Astrocyte of the spinal cord (primary cell): ENCODE measurements at regions not wholly inside any gene's neighbourhood (a gene's known extent, or its start where the extent isn't known, plus 50 kb on each side); places are given as distances from the start of the nearest gene placed in this dataset.

Experiments used
- DNase-seq: peaks from one replicate; pipeline ENCODE4 v3.0.0; 2011; ENCODE audit warnings: low read depth, low spot score
- H3K4me3 ChIP-seq: 2 replicates; pipeline ENCODE4 v1.5.1; 2011; ENCODE audit warnings: low read depth, mild to moderate bottlenecking, low read length, moderate library complexity
- in situ Hi-C: cut with HindIII; loops from 2 replicates; pipeline ENCODE4 v1.10.0; 2017; ENCODE audit warnings: low sequenced_read_pairs
- TF ChIP-seq, protein P1 (sequence below): IDR thresholded peaks from 2 replicates; pipeline ENCODE4 v1.5.1; 2012; ENCODE audit warnings: low read depth, mild to moderate bottlenecking, low read length, inconsistent platforms

DNA sequence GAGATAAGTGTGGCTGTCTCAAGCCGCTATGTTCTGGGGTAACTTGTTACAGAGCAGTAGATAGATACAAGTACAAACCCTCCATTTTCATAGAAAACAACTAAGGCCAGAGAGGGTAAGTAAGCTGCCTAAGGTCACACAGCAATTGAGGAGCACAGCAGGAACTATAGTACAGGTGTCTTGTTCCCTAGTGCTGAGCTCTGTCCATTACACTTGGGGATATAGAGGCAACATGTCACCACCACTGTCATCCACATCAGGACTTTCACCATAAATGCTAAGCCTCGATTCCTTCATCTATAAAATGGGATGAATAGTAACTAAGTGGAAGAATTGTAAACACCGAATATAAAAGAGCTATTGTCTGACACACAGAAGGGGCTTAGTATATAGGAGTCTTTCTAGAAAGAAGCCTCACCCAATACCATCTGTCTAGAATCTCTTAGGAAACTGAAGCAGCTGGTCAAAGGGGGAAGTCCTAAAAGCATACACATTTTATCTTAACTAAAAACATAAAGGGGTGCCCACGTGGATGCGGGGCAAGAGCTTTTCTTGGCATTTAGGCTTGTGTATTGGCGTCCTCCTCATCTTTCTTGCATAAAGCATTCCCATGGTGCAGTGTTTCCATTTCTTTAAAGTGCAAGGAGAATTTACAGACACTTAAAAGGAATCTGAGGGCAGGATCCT lies 93.8 kb upstream of the ALX4 start:
- TF ChIP-seq, protein P1, sequence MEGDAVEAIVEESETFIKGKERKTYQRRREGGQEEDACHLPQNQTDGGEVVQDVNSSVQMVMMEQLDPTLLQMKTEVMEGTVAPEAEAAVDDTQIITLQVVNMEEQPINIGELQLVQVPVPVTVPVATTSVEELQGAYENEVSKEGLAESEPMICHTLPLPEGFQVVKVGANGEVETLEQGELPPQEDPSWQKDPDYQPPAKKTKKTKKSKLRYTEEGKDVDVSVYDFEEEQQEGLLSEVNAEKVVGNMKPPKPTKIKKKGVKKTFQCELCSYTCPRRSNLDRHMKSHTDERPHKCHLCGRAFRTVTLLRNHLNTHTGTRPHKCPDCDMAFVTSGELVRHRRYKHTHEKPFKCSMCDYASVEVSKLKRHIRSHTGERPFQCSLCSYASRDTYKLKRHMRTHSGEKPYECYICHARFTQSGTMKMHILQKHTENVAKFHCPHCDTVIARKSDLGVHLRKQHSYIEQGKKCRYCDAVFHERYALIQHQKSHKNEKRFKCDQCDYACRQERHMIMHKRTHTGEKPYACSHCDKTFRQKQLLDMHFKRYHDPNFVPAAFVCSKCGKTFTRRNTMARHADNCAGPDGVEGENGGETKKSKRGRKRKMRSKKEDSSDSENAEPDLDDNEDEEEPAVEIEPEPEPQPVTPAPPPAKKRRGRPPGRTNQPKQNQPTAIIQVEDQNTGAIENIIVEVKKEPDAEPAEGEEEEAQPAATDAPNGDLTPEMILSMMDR = no peak
- no peak for DNase-seq
- in situ Hi-C loops = no loop called here

DNA sequence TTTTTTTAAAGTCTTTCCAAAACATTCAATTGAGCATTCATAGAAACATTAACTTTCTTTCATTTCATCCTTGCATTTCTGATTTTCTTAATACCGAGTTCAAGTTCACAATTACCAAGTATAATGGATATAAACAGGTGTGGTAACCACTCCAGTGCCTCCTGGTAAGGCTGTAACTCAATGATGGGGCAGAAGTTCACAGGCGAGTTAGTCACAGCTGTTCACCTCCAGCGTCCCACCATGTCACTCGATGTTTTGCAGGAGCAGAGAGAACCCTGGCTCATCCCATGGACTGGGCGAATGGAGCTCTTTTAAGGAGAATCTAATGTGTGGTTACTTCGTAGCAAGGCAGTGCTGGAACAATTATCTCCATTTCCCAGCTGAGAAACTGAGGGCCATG lies 94.4 kb upstream of the ALX4 start:
- in situ Hi-C loops = no loop called here
- TF ChIP-seq, protein P1 = no peak
- no peak for DNase-seq
- no peak overlapping the region for H3K4me3 ChIP-seq

More for the DNA sequence above, 93.8 kb upstream of the ALX4 start:
- no peak overlapping the region for H3K4me3 ChIP-seq

DNA sequence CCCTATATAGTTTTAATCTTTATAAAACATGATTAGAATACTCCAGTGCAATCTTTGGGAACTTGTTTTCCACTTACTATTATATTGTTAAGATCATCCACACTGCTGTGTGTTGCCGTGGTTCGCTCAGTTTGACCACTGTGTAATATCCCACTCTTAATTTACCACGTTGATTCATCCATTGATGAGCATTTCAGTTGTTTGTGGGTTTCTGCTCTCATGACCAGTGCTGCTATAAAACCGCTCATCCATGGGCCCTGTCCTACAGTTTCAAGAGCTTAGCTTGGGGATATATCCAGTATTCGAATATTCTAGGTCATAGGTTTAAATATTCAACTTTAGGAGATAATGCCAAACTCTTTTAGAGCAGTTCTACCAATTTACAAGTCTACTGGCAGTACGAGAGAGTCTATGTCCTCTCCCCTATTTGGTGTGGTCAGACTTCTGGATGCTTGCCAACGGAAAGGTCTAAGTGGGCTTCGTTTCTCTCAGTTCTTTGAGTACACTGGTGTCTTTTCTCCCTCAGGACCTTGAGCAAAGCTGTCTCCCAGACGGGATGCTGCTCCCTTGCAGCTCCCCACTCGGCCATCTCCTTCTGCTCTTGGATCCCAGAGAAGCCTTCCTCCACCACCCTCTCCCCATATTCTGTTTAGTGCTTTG lies 94.9 kb upstream of the ALX4 start:
- no peak for DNase-seq
- H3K4me3 ChIP-seq = no peak overlapping the region
- in situ Hi-C loops = no loop called here
- TF ChIP-seq, protein P1 = no peak

DNA sequence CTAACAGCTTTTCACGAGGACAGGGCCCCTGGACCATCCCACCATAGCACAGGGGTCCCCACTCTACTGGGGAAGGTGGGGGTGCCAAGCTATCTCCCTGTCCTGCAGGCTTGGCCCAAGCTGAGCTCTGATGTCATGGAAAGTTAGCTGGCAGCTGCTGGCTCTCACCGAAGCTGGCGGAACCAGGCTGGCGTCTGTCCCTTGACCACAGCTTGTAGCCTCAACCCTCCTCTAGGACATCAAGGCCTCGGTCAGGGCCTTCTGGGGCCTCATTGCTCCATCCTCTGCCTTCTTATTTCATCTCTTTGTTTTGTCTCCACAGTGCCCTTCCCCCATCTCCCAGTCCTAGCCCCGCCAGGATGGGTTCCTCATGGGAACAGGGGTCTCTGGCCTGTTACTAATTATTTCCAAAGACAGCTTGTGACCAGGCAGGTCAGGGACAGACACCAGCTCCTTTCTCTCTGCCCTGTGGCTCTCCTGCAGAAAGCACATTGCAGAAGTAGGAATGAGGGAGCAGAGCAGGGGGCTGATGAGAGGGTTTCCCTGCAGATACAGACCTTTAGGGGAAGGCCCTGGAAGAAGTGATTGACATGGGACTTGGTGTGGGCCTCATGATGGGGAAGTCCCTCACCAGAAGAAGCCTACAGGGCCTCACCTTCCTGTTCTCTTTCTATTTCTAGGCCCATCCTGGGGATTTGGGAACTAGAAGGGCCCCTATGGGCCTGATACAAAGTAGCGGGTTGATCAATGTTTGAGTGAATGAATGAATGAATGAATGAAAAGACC lies 97.5 kb upstream of the ALX4 start:
- H3K4me3 ChIP-seq = no peak overlapping the region
- no peak for DNase-seq
- in situ Hi-C loops = no loop called here
- TF ChIP-seq, protein P1 = no peak

DNA sequence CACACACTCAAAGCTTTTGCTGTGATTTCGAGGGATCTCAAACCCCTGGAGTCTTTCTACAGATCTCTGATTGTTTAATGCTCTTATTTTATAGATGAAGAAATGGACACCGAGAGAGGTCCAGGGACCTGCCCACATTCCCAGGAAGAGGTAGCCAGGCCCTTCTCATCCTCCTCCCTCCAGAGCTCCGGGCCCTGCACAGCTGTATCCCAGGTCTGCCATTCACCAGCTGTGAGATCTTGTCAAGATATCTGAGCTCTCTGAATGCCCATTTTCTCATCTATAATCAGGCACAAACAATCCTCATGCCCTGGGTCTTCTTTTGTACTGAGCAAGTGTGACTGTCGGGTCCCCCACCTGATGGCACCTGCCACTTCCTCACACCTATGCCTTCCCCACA lies 98.2 kb upstream of the ALX4 start:
- TF ChIP-seq, protein P1 = no peak
- H3K4me3 ChIP-seq = no peak overlapping the region
- DNase-seq = no peak
- in situ Hi-C loops = no loop called here

DNA sequence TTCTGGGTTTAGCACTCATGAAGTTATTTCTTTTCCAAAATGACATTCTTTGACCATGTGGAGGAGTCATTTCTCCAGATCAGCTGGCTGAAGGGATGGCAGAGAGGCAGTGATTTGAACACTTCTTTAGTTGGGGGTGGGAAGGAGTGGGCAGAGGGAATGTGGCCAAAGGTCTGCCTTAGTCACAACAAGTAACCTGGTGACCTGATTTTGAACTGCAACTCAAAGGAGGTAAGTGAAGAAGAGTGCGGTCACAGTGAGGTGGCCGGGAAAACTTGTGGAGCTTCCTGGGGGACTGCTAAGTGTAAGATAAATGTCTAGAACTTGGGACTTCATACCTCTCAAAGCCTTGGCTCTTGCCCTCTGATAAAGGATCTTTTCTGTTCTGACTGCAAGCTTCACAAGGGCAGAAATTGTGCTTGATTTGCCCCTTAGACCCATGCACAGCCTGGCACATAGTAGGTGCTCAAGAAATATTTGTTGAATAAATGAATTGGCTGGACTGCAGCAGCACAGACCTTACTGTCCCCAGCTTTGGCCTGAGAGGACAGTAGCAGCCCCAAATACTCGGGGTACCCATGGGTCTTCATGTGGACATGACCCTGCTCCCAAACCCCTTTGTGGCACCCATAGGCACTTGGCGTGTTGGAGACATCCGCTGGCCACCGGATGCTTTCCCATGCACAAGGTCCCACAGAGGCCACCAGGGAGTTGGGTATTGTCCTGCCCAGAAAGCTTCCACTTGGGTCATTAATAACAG lies 99.0 kb upstream of the ALX4 start:
- H3K4me3 ChIP-seq = no peak overlapping the region
- in situ Hi-C loops = no loop called here
- TF ChIP-seq, protein P1 = no peak
- no peak for DNase-seq
